Peyer's patch (tissue), 4 donors: ENCODE measurements at regions not wholly inside any gene's neighbourhood (a gene's known extent, or its start where the extent isn't known, plus 50 kb on each side); places are given as distances from the start of the nearest gene placed in this dataset.

ENCODE experiments used
- DNase-seq, 3 donors: peaks; one replicate each; pipeline ENCODE4 v3.0.0-alpha.2; 2017 to 2019
- H3K27ac ChIP-seq, 4 donors: fragments of 200-600 bp; sonication (generic); one replicate each; pipeline ENCODE4 v1.5.1; 2016 to 2019
- H3K27me3 ChIP-seq, 2 donors: fragments of 200-600 bp; sonication (generic); one replicate each; pipeline ENCODE4 v1.5.1; 2019
- H3K36me3 ChIP-seq, 3 donors: fragments of 200-600 bp; sonication (generic); one replicate each; pipeline ENCODE4 v1.5.1; 2016 to 2019
- H3K4me1 ChIP-seq, 4 donors: fragments of 200-600 bp; sonication (generic); one replicate each; pipeline ENCODE4 v1.5.1; 2016 to 2019
- H3K4me3 ChIP-seq, 4 donors: fragments of 200-600 bp; sonication (generic); 1 replicate in 3 of 4; 2 replicates in 1 of 4; pipeline ENCODE4 v1.5.1; 2016 to 2019; ENCODE audit warnings: mild to moderate bottlenecking in 1 of 4
- H3K9me3 ChIP-seq, 4 donors: fragments of 200-600 bp; sonication (generic); one replicate each; pipeline ENCODE4 v1.5.1; 2016 to 2019; ENCODE audit warnings: mild to moderate bottlenecking in 1 of 4
- POLR2A ChIP-seq, 2 donors: fragments of 450-650 bp; IDR thresholded peaks; one replicate each; pipeline ENCODE4 v1.5.1; 2017; ENCODE audit warnings: antibody characterized with exemption in 2 of 2, mild to moderate bottlenecking in 2 of 2, moderate library complexity in 2 of 2
- TF ChIP-seq, protein P1 (sequence below), 6 experiments: fragments of 450-650 bp in 4 of 6; fragments of 200-600 bp in 2 of 6; sonication (generic) in 1 of 6; IDR thresholded peaks; one replicate each; pipeline ENCODE4 v1.5.1; 2017 to 2019; ENCODE audit warnings: antibody characterized with exemption in 6 of 6, mild to moderate bottlenecking in 3 of 6, moderate library complexity in 1 of 6

DNA sequence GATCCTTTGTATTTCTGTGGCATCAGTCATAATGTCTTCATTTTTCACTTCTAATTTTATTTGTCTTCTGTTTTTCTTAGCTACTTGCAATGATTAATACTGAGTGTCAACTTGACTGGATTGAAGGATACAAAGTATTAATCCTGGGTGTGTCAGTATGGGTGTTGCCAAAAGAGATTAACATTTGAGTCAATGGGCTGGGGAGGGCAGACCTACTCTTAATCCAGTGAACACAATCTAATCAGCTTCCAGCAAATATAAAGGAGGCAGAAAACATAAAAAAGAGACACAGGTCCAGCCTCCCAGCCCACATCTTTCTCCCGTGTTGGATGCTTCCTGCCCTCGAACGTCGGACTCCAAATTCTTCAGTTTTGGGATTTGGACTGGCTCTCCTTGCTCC lies 640.9 kb upstream of the MIR17HG start:
- TF ChIP-seq, protein P1, sequence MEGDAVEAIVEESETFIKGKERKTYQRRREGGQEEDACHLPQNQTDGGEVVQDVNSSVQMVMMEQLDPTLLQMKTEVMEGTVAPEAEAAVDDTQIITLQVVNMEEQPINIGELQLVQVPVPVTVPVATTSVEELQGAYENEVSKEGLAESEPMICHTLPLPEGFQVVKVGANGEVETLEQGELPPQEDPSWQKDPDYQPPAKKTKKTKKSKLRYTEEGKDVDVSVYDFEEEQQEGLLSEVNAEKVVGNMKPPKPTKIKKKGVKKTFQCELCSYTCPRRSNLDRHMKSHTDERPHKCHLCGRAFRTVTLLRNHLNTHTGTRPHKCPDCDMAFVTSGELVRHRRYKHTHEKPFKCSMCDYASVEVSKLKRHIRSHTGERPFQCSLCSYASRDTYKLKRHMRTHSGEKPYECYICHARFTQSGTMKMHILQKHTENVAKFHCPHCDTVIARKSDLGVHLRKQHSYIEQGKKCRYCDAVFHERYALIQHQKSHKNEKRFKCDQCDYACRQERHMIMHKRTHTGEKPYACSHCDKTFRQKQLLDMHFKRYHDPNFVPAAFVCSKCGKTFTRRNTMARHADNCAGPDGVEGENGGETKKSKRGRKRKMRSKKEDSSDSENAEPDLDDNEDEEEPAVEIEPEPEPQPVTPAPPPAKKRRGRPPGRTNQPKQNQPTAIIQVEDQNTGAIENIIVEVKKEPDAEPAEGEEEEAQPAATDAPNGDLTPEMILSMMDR (IDR thresholded peaks at IDR 0.05), result no peak
- TF ChIP-seq POLR2A (IDR thresholded peaks at IDR 0.05), result no peak
- Histone ChIP-seq H3K27me3 (no peaks in the 10 kb centered on the region), H3K36me3 (no peaks in the 10 kb centered on the region), H3K4me1 (no peaks in the 10 kb centered on the region), H3K4me3 (no peak overlapping the region), H3K27ac (no peak overlapping the region), H3K9me3 (no peaks in the 10 kb centered on the region)
- DNase-seq, result no peak

DNA sequence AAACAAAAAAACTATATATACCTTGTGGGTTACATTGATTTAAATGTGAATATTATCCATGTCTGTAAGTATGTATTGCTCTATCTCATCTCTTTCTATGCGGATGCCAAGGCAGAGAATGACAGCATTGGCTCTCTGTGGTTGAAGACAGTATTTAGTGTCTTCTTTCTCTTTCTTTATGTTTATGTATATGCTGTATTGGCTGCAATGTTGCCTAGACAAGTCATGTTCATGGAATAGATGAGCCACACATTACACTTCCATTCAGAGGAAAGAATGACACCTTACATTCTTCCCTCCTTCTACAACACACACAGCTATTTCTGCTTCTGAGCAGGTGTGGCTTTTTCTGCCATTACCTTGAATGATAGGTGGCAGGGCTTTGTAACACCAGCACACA lies 639.4 kb upstream of the MIR17HG start:
- no peak for DNase-seq

GRCh38 chr13:90709319-90709718 lies 638.2 kb upstream of the MIR17HG start:
- no peaks in the 10 kb centered on the region for H3K27me3 ChIP-seq
- no peaks in the 10 kb centered on the region for H3K9me3 ChIP-seq
- no peak overlapping the region for H3K27ac ChIP-seq
- H3K36me3 ChIP-seq, result no peaks in the 10 kb centered on the region
- DNase-seq, result no peak
- H3K4me3 ChIP-seq, result no peak overlapping the region
- TF ChIP-seq, protein P1 (IDR thresholded peaks at IDR 0.05), result no peak
- no peak for TF ChIP-seq POLR2A (IDR thresholded peaks at IDR 0.05)
- H3K4me1 ChIP-seq, result no peaks in the 10 kb centered on the region

More for the DNA sequence above, 639.4 kb upstream of the MIR17HG start:
- no peak overlapping the region for H3K27ac ChIP-seq
- no peak for TF ChIP-seq POLR2A (IDR thresholded peaks at IDR 0.05)
- TF ChIP-seq, protein P1 (IDR thresholded peaks at IDR 0.05), result no peak
- H3K4me1 ChIP-seq, result no peaks in the 10 kb centered on the region
- no peak overlapping the region for H3K4me3 ChIP-seq
- H3K27me3 ChIP-seq, result no peaks in the 10 kb centered on the region
- H3K36me3 ChIP-seq, result no peaks in the 10 kb centered on the region
- H3K9me3 ChIP-seq, result no peaks in the 10 kb centered on the region

GRCh38 chr13:90710164-90710759 lies 637.2 kb upstream of the MIR17HG start:
- DNase-seq, result no peak
- no peaks in the 10 kb centered on the region for H3K4me1 ChIP-seq
- no peak for TF ChIP-seq POLR2A (IDR thresholded peaks at IDR 0.05)
- TF ChIP-seq, protein P1 (IDR thresholded peaks at IDR 0.05), result no peak

GRCh38 chr13:90713441-90714133 lies 633.9 kb upstream of the MIR17HG start:
- Histone ChIP-seq H3K27ac (no peak overlapping the region), H3K4me3 (no peak overlapping the region), H3K27me3 (no peaks in the 10 kb centered on the region), H3K4me1 (no peaks in the 10 kb centered on the region), H3K36me3 (no peaks in the 10 kb centered on the region), H3K9me3 (no peaks in the 10 kb centered on the region)
- no peak for DNase-seq
- TF ChIP-seq, protein P1 (IDR thresholded peaks at IDR 0.05), result no peak
- TF ChIP-seq POLR2A (IDR thresholded peaks at IDR 0.05), result no peak

More at GRCh38 chr13:90710164-90710759, 637.2 kb upstream of the MIR17HG start:
- Histone ChIP-seq H3K36me3 (no peaks in the 10 kb centered on the region), H3K4me3 (no peak overlapping the region), H3K9me3 (no peaks in the 10 kb centered on the region), H3K27me3 (no peaks in the 10 kb centered on the region), H3K27ac (no peak overlapping the region)
